DOHH2 (cell line): ENCODE measurements at regions not wholly inside any gene's neighbourhood (a gene's known extent, or its start where the extent isn't known, plus 50 kb on each side); places are given as distances from the start of the nearest gene placed in this dataset.

Experiments used
- CTCF ChIP-seq: fragments of 200-600 bp; sonication (generic); IDR thresholded peaks from one replicate; pipeline ENCODE4 v1.5.1; 2014; ENCODE audit warnings: antibody characterized with exemption, mild to moderate bottlenecking, low read depth, low read length; ENCODE audit not compliant: poor library complexity, severe bottlenecking
- EZH2phosphoT487 ChIP-seq: fragments of 200-600 bp; sonication (generic); IDR thresholded peaks from 2 replicates; pipeline ENCODE4 v1.6.1; 2017; ENCODE audit warnings: borderline replicate concordance, mild to moderate bottlenecking, antibody characterized with exemption, low read length, moderate library complexity, mixed read lengths

DNA sequence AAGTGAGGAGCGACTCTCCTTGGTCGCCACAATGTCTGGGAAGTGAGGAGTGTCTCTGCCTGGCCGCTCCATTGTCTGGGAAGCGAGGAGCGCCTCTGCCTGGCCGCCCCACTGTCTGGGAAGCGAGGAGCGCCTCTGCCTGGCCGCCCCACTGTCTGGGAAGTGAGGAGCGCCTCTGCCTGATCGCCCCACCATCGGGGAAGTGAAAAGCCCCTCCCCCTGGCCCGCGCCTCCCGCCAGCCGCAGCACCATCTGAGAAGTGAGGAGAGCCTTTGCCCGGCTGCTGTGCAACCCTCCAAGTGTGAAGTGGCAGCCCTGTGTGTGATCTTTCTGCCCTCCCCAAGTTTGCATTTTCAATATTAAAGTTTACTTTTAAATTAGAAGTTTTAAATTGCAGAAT lies 95.0 kb upstream of the PPP2R5A start:
- TF ChIP-seq EZH2phosphoT487 (no peak), CTCF (no peak)
